ENCODE measurements at regions not wholly inside any gene's neighbourhood (a gene's known extent, or its start where the extent isn't known, plus 50 kb on each side); places are given as distances from the start of the nearest gene placed in this dataset.

GRCh38 chr13:70634893-70635292, 526.6 kb upstream of the KLHL1 start:
- no peak for TF ChIP-seq ZNF274 (IDR thresholded peaks at IDR 0.05; ENCODE audit: low read depth, low read length)
- TF ChIP-seq YY1 (IDR thresholded peaks at IDR 0.05; ENCODE audit: insufficient read depth, insufficient read length) = no peak
- TF ChIP-seq SUZ12 (IDR thresholded peaks at IDR 0.05; ENCODE audit: extremely low read depth, insufficient read depth, insufficient read length) = no peak
- H3K9me3 ChIP-seq (ENCODE audit: insufficient read depth, low read length) = no peaks in the 10 kb centered on the region

GRCh38 chr13:70630247-70630646, 522.0 kb upstream of the KLHL1 start:
- Histone ChIP-seq H3K27me3 (ENCODE audit: insufficient read depth, insufficient read length) (no peaks in the 10 kb centered on the region), H3K9ac (ENCODE audit: insufficient read length, low read depth) (no peak overlapping the region), H3K36me3 (ENCODE audit: insufficient read depth, insufficient read length, low read length) (no peaks in the 10 kb centered on the region), H3K4me1 (ENCODE audit: insufficient read depth, insufficient read length) (no peaks in the 10 kb centered on the region), H3K9me3 (ENCODE audit: insufficient read depth, low read length) (no peaks in the 10 kb centered on the region), H3K4me3 (ENCODE audit: insufficient read length, low read depth) (no peak overlapping the region)
- TF ChIP-seq YY1 (IDR thresholded peaks at IDR 0.05; ENCODE audit: insufficient read depth, insufficient read length) (no peak), SUZ12 (IDR thresholded peaks at IDR 0.05; ENCODE audit: extremely low read depth, insufficient read depth, insufficient read length) (no peak)
- DNase-seq (ENCODE audit: low read depth, low spot score) = peak; percentile 68

More at GRCh38 chr13:70634893-70635292, 526.6 kb upstream of the KLHL1 start:
- no peak overlapping the region for H3K4me3 ChIP-seq (ENCODE audit: insufficient read length, low read depth)
- no peaks in the 10 kb centered on the region for H3K4me1 ChIP-seq (ENCODE audit: insufficient read depth, insufficient read length)
- no peaks in the 10 kb centered on the region for H3K36me3 ChIP-seq (ENCODE audit: insufficient read depth, insufficient read length, low read length)
- DNase-seq (ENCODE audit: low read depth, low spot score) = no peak
- no peaks in the 10 kb centered on the region for H3K27me3 ChIP-seq (ENCODE audit: insufficient read depth, insufficient read length)
- no peak overlapping the region for H3K9ac ChIP-seq (ENCODE audit: insufficient read length, low read depth)

GRCh38 chr13:70623239-70623638, 515.0 kb upstream of the KLHL1 start:
- no peaks in the 10 kb centered on the region for H3K27me3 ChIP-seq (ENCODE audit: insufficient read depth, insufficient read length)
- TF ChIP-seq ZNF274 (IDR thresholded peaks at IDR 0.05; ENCODE audit: low read depth, low read length) (no peak), SUZ12 (IDR thresholded peaks at IDR 0.05; ENCODE audit: extremely low read depth, insufficient read depth, insufficient read length) (no peak), YY1 (IDR thresholded peaks at IDR 0.05; ENCODE audit: insufficient read depth, insufficient read length) (no peak)

GRCh38 chr13:70622796-70623195, 514.5 kb upstream of the KLHL1 start:
- DNase-seq (ENCODE audit: low read depth, low spot score) = no peak
- no peak overlapping the region for H3K9ac ChIP-seq (ENCODE audit: insufficient read length, low read depth)
- no peaks in the 10 kb centered on the region for H3K36me3 ChIP-seq (ENCODE audit: insufficient read depth, insufficient read length, low read length)
- H3K9me3 ChIP-seq (ENCODE audit: insufficient read depth, low read length) = no peaks in the 10 kb centered on the region
- H3K4me1 ChIP-seq (ENCODE audit: insufficient read depth, insufficient read length) = no peaks in the 10 kb centered on the region
- TF ChIP-seq SUZ12 (IDR thresholded peaks at IDR 0.05; ENCODE audit: extremely low read depth, insufficient read depth, insufficient read length) = no peak
- TF ChIP-seq ZNF274 (IDR thresholded peaks at IDR 0.05; ENCODE audit: low read depth, low read length) = no peak
- no peak for TF ChIP-seq YY1 (IDR thresholded peaks at IDR 0.05; ENCODE audit: insufficient read depth, insufficient read length)
- H3K4me3 ChIP-seq (ENCODE audit: insufficient read length, low read depth) = no peak overlapping the region
- H3K27me3 ChIP-seq (ENCODE audit: insufficient read depth, insufficient read length) = no peaks in the 10 kb centered on the region

More at GRCh38 chr13:70623239-70623638, 515.0 kb upstream of the KLHL1 start:
- Histone ChIP-seq H3K9me3 (ENCODE audit: insufficient read depth, low read length) (no peaks in the 10 kb centered on the region), H3K4me3 (ENCODE audit: insufficient read length, low read depth) (no peak overlapping the region), H3K9ac (ENCODE audit: insufficient read length, low read depth) (no peak overlapping the region), H3K4me1 (ENCODE audit: insufficient read depth, insufficient read length) (no peaks in the 10 kb centered on the region), H3K36me3 (ENCODE audit: insufficient read depth, insufficient read length, low read length) (no peaks in the 10 kb centered on the region)
- no peak for DNase-seq (ENCODE audit: low read depth, low spot score)

DNA sequence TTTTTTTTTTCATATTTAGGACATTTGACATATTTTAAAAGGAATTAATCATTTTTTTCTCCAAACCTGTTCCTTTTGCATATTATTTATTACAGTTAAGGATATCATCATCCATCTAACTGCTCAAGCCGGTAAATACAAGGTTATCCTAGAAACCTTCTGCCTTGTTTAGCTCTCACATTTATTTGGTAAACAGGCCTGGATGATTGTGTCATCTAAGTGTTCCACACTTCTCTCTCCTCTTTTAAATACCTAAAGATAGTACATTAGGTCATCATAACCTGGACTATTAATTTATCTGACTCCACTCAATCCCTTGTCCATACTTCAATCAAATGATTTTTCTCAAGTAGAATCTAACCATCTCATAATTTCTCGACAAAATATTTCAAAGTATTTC, 511.7 kb upstream of the KLHL1 start:
- TF ChIP-seq SUZ12 (IDR thresholded peaks at IDR 0.05; ENCODE audit: extremely low read depth, insufficient read depth, insufficient read length) (no peak), ZNF274 (IDR thresholded peaks at IDR 0.05; ENCODE audit: low read depth, low read length) (no peak), YY1 (IDR thresholded peaks at IDR 0.05; ENCODE audit: insufficient read depth, insufficient read length) (no peak)
- no peaks in the 10 kb centered on the region for H3K27me3 ChIP-seq (ENCODE audit: insufficient read depth, insufficient read length)
- H3K9ac ChIP-seq (ENCODE audit: insufficient read length, low read depth) = no peak overlapping the region
- no peak overlapping the region for H3K4me3 ChIP-seq (ENCODE audit: insufficient read length, low read depth)
- no peaks in the 10 kb centered on the region for H3K36me3 ChIP-seq (ENCODE audit: insufficient read depth, insufficient read length, low read length)
- no peak for DNase-seq (ENCODE audit: low read depth, low spot score)
- H3K9me3 ChIP-seq (ENCODE audit: insufficient read depth, low read length) = no peaks in the 10 kb centered on the region
- no peaks in the 10 kb centered on the region for H3K4me1 ChIP-seq (ENCODE audit: insufficient read depth, insufficient read length)

DNA sequence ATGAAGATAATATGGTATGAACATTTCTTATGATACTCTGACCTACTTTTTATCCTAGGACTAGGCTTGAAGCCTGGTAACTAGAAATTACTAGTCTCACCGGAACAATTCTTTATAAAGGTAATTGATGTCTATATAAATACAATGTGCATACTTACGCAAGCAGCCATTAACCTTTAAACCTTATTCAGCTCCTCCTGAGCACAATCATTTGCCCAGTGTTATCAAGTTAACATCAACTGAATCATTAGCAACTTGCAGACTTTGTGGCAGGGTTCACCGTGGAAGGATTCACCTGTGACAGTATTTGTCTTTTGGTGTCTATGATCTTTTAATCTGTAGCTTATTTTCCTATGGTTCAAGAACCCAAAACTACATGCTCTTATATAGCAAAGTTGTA, 508.6 kb upstream of the KLHL1 start:
- no peak overlapping the region for H3K4me3 ChIP-seq (ENCODE audit: insufficient read length, low read depth)
- H3K9ac ChIP-seq (ENCODE audit: insufficient read length, low read depth) = no peak overlapping the region
- TF ChIP-seq YY1 (IDR thresholded peaks at IDR 0.05; ENCODE audit: insufficient read depth, insufficient read length) (no peak), SUZ12 (IDR thresholded peaks at IDR 0.05; ENCODE audit: extremely low read depth, insufficient read depth, insufficient read length) (no peak), ZNF274 (IDR thresholded peaks at IDR 0.05; ENCODE audit: low read depth, low read length) (no peak)
- no peaks in the 10 kb centered on the region for H3K36me3 ChIP-seq (ENCODE audit: insufficient read depth, insufficient read length, low read length)
- no peak for DNase-seq (ENCODE audit: low read depth, low spot score)
- no peaks in the 10 kb centered on the region for H3K27me3 ChIP-seq (ENCODE audit: insufficient read depth, insufficient read length)
- H3K9me3 ChIP-seq (ENCODE audit: insufficient read depth, low read length) = no peaks in the 10 kb centered on the region
- H3K4me1 ChIP-seq (ENCODE audit: insufficient read depth, insufficient read length) = no peaks in the 10 kb centered on the region

GRCh38 chr13:70613295-70613694, 505.0 kb upstream of the KLHL1 start:
- H3K36me3 ChIP-seq (ENCODE audit: insufficient read depth, insufficient read length, low read length) = no peaks in the 10 kb centered on the region
- TF ChIP-seq ZNF274 (IDR thresholded peaks at IDR 0.05; ENCODE audit: low read depth, low read length) (no peak), YY1 (IDR thresholded peaks at IDR 0.05; ENCODE audit: insufficient read depth, insufficient read length) (no peak)
- H3K9me3 ChIP-seq (ENCODE audit: insufficient read depth, low read length) = no peaks in the 10 kb centered on the region
- DNase-seq (ENCODE audit: low read depth, low spot score) = no peak
- H3K27me3 ChIP-seq (ENCODE audit: insufficient read depth, insufficient read length) = no peaks in the 10 kb centered on the region
- H3K4me1 ChIP-seq (ENCODE audit: insufficient read depth, insufficient read length) = no peaks in the 10 kb centered on the region
- H3K4me3 ChIP-seq (ENCODE audit: insufficient read length, low read depth) = no peak overlapping the region
- no peak overlapping the region for H3K9ac ChIP-seq (ENCODE audit: insufficient read length, low read depth)

DNA sequence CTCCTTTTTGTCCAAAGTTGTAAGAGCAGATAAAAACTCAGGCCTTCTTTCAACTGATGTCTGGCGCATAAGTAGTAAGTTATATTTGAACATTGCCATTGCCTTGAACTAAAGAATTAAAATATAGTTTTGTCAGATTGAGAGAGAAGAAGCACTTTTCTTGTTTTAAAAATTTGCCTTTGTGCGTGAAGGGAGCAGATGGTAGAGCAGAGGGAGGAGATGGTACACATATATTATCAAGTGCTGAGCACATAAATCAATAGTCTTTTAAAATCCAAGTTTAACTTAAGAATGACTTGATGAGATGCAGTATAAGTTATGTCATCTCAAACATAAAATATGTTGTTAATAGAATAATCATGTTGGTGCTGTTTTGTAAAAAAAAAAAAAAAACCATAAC, 504.6 kb upstream of the KLHL1 start:
- H3K4me3 ChIP-seq (ENCODE audit: insufficient read length, low read depth) = no peak overlapping the region
- no peak for DNase-seq (ENCODE audit: low read depth, low spot score)
- H3K27me3 ChIP-seq (ENCODE audit: insufficient read depth, insufficient read length) = no peaks in the 10 kb centered on the region
- H3K9me3 ChIP-seq (ENCODE audit: insufficient read depth, low read length) = no peaks in the 10 kb centered on the region
- no peak for TF ChIP-seq YY1 (IDR thresholded peaks at IDR 0.05; ENCODE audit: insufficient read depth, insufficient read length)
- no peaks in the 10 kb centered on the region for H3K36me3 ChIP-seq (ENCODE audit: insufficient read depth, insufficient read length, low read length)
- H3K9ac ChIP-seq (ENCODE audit: insufficient read length, low read depth) = no peak overlapping the region
- no peaks in the 10 kb centered on the region for H3K4me1 ChIP-seq (ENCODE audit: insufficient read depth, insufficient read length)
